PFSK-1 (cell line): ENCODE measurements at regions not wholly inside any gene's neighbourhood (a gene's known extent, or its start where the extent isn't known, plus 50 kb on each side); places are given as distances from the start of the nearest gene placed in this dataset.

ENCODE experiments used
- FOXP2 ChIP-seq: optimal IDR thresholded peaks from 2 replicates; pipeline ENCODE3; 2011; ENCODE audit warnings: borderline replicate concordance, control low read depth, inconsistent platforms; ENCODE audit not compliant: insufficient read depth; ENCODE audit errors: extremely low read length, extremely low read depth
- POLR2AphosphoS5 ChIP-seq: IDR thresholded peaks from 2 replicates; pipeline ENCODE4 v1.6.1; 2012; ENCODE audit warnings: low read depth, mild to moderate bottlenecking, control low read depth, low read length, moderate library complexity
- REST ChIP-seq, 2 experiments: IDR thresholded peaks; 2 replicates each; pipeline versions ENCODE4 v1.6.1 to v1.8.0; 2011 to 2012; ENCODE audit warnings: low read depth in 2 of 2, low read length in 2 of 2, control low read depth in 1 of 2, inconsistent platforms in 1 of 2, mild to moderate bottlenecking in 1 of 2, moderate library complexity in 1 of 2; ENCODE audit not compliant: insufficient read depth in 1 of 2
- SIN3A ChIP-seq: IDR thresholded peaks from 2 replicates; pipeline ENCODE4 v1.6.1; 2012; ENCODE audit warnings: mild to moderate bottlenecking, low read length, moderate library complexity, borderline replicate concordance; ENCODE audit not compliant: insufficient read depth
- TAF1 ChIP-seq: IDR thresholded peaks from 2 replicates; pipeline ENCODE4 v1.6.1; 2012; ENCODE audit warnings: low read length, control low read depth, borderline replicate concordance; ENCODE audit not compliant: insufficient read depth

- TF ChIP-seq FOXP2 = no peak
- TF ChIP-seq POLR2AphosphoS5 = no peak
- TF ChIP-seq TAF1 = no peak
- no peak for TF ChIP-seq REST (IDR thresholded peaks at IDR 0.05; ENCODE audit: insufficient read depth in 1 of 2, low read depth in 2 of 2, low read length in 2 of 2)
- TF ChIP-seq SIN3A = no peak
These were observed 259.1 kb upstream of the MYT1L start for GRCh38 chr2:2590141-2590540.

GRCh38 chr2:2588777-2589176 is 257.7 kb upstream of the MYT1L start:
- TF ChIP-seq POLR2AphosphoS5 (no peak), SIN3A (no peak), TAF1 (no peak), REST (IDR thresholded peaks at IDR 0.05; ENCODE audit: insufficient read depth in 1 of 2, low read depth in 2 of 2, low read length in 2 of 2) (no peak), FOXP2 (no peak)

GRCh38 chr2:2587354-2587753 is 256.3 kb upstream of the MYT1L start:
- TF ChIP-seq FOXP2 = no peak
- no peak for TF ChIP-seq TAF1
- no peak for TF ChIP-seq REST (IDR thresholded peaks at IDR 0.05; ENCODE audit: insufficient read depth in 1 of 2, low read depth in 2 of 2, low read length in 2 of 2)
- no peak for TF ChIP-seq POLR2AphosphoS5
- no peak for TF ChIP-seq SIN3A

GRCh38 chr2:2586931-2587330 is 255.9 kb upstream of the MYT1L start:
- TF ChIP-seq REST (IDR thresholded peaks at IDR 0.05; ENCODE audit: insufficient read depth in 1 of 2, low read depth in 2 of 2, low read length in 2 of 2) = no peak
- TF ChIP-seq FOXP2 = no peak
- no peak for TF ChIP-seq SIN3A
- no peak for TF ChIP-seq POLR2AphosphoS5
- no peak for TF ChIP-seq TAF1
